Hindlimb muscle (tissue), 1 donor: ENCODE measurements at regions not wholly inside any gene's neighbourhood (a gene's known extent, or its start where the extent isn't known, plus 50 kb on each side); places are given as distances from the start of the nearest gene placed in this dataset.
A peak's percentile ranks its signal among the peaks of the same experiment; 100 is the strongest.

Source experiments
- DNase-seq: peaks from one replicate; pipeline ENCODE4 v3.0.0-alpha.2; 2013

GRCh38 chr3:130841357-130841756 lies 52.5 kb upstream of the ATP2C1 start:
- DNase-seq: no peak

- DNase-seq: peak; percentile 26
These were observed 50.4 kb upstream of the ATP2C1 start for GRCh38 chr3:130843441-130843840.
